HuH-7 (cell line): ENCODE measurements at regions not wholly inside any gene's neighbourhood (a gene's known extent, or its start where the extent isn't known, plus 50 kb on each side); places are given as distances from the start of the nearest gene placed in this dataset.

Experiments used
- DNase-seq: peaks from one replicate; pipeline ENCODE4 v3.0.0; 2011; ENCODE audit warnings: low spot score

DNA sequence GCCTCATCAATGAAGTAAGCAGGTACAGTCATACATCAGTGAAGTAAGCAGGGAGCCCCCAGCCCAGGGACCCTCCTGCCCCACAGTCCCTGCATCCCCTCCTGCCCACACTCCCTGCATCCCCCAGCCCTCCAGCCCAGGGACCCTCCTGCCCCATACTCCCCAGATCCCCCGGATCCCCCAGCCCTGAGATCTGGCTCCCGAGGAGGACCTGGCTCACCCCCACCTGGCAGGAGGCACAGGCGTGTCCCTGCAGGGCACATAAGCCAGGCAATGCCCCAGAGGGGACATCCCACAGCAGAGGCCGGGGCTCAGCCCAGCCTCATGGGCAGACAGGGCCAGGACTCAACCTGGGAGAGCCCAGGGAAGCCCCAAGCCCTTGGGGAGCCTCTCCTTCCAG, 53.6 kb upstream of the TPM4 start:
- DNase-seq, result no peak

GRCh38 chr19:16023146-16023915, 53.0 kb upstream of the TPM4 start:
- DNase-seq, result no peak

DNA sequence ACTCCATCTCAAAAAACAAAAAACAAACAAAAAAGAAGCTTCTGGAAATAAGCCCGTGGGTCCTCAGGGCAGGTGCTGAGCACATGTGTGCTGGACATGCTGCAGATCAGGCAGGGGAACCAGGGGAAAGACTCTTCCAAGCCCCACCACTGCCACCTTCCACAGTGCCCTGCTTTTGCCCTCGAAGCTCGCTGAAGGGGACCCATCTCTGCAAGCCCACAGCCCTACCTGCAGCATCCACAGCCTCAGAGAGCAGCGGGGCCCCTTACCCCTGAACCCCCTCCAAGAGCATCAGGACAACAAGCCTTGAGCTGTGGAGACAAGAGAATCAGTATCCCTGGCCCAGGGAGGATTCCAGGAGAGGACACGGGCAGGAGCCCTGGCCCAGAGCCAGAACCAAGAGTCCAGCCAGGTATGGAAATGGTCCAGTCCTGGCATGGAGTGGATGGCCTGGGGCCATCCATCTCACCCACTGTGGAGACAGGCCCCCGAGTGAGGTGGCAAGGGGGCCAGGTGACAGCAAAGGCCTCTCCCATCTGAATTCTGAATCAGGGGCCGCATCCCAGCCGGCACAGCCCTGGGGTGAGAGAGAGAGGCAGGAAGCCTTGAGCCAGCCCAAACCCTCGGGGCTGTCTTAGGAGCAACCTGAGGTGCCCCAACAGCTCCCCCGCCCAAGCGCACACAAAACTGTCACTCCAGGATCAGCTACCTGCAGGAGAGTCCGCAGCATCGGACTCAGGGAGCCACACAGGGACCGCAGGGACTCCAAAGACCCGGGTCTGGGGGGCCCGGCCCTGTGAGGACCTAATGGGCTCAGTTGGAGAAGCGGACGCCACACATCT, 51.8 kb upstream of the TPM4 start:
- no peak for DNase-seq

- peak; percentile 77 for DNase-seq
Measured at GRCh38 chr19:16025108-16026101, 50.9 kb upstream of the TPM4 start.

DNA sequence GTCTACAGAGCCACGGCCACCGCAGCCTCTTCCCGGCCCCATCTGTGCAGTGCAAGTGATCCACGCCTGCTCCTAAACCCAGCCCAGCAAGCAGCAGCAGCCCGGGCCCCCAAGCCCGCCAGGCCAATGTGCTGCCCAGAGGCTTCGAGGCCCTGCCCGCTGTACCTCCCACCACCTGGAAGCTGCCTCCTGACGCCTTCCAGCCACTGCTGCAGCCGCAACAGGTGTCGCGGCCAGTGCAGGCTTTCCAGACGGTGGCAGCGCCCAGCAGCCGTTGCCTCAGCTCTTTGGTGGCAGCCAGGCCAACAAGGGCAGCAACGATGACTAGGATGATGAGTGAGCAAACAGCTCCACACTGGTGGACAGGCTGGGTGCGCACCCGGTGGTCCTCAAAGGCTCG, 50.2 kb upstream of the TPM4 start:
- DNase-seq, result no peak
